ENCODE measurements at regions not wholly inside any gene's neighbourhood (a gene's known extent, or its start where the extent isn't known, plus 50 kb on each side); places are given as distances from the start of the nearest gene placed in this dataset.

DNA sequence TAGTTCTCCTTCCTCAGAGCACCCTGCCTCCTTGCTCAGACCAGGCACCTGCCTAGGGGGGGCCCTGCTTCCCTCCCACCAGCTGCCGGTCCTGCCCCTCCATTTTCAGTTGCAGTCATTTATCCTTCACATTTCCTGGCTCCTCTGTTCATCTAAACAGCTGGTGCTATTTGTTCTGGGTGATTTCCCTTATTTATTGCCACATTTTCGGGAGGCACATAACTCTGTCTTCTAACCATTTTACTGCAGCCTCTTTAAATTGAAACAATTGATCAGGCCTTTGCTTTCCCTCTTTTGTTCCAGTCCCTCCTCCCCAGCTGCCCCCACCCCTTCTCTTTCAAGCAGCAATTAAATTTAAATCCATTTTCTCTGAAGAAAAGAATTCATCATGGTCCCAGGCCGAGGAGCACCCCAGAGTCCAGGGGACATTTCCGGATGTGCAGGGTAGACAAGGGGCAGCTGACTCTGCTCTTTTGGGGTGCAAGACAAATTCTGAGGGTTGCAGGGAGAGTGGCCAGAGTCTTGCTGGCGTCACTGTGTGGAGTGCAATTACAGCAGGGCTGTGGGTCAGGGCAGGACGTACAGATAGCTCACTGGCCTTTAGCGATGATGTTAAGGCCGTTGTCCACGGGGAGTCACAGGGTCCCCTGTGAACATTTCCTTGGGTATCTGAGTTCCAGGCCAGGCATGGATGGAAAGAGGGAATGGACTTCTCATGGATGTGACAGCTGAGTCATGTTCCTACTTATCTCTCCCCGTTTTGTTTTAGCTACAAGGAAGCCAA is 476.4 kb downstream of the TBC1D22A start:
- no peaks in the 10 kb centered on the region for H3K36me3 ChIP-seq (ENCODE audit: low read depth)
- H3K27ac ChIP-seq (ENCODE audit: poor library complexity, severe bottlenecking), result no peak overlapping the region
- H3K27me3 ChIP-seq (ENCODE audit: insufficient read depth, poor library complexity, severe bottlenecking), result peaks cover 7% of the 10 kb centered on the region
- H3K9me3 ChIP-seq (ENCODE audit: severe bottlenecking), result no peaks in the 10 kb centered on the region
- H3K4me1 ChIP-seq (ENCODE audit: insufficient read depth, poor library complexity, severe bottlenecking), result no peaks in the 10 kb centered on the region
- no peak for ATAC-seq (ENCODE audit: low read depth)
- TF ChIP-seq, protein P1, sequence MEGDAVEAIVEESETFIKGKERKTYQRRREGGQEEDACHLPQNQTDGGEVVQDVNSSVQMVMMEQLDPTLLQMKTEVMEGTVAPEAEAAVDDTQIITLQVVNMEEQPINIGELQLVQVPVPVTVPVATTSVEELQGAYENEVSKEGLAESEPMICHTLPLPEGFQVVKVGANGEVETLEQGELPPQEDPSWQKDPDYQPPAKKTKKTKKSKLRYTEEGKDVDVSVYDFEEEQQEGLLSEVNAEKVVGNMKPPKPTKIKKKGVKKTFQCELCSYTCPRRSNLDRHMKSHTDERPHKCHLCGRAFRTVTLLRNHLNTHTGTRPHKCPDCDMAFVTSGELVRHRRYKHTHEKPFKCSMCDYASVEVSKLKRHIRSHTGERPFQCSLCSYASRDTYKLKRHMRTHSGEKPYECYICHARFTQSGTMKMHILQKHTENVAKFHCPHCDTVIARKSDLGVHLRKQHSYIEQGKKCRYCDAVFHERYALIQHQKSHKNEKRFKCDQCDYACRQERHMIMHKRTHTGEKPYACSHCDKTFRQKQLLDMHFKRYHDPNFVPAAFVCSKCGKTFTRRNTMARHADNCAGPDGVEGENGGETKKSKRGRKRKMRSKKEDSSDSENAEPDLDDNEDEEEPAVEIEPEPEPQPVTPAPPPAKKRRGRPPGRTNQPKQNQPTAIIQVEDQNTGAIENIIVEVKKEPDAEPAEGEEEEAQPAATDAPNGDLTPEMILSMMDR (IDR thresholded peaks at IDR 0.05; ENCODE audit: poor library complexity, severe bottlenecking), result no peak
- no peak overlapping the region for H3K4me3 ChIP-seq (ENCODE audit: severe bottlenecking)
- DNase-seq (ENCODE audit: low spot score), result no peak

DNA sequence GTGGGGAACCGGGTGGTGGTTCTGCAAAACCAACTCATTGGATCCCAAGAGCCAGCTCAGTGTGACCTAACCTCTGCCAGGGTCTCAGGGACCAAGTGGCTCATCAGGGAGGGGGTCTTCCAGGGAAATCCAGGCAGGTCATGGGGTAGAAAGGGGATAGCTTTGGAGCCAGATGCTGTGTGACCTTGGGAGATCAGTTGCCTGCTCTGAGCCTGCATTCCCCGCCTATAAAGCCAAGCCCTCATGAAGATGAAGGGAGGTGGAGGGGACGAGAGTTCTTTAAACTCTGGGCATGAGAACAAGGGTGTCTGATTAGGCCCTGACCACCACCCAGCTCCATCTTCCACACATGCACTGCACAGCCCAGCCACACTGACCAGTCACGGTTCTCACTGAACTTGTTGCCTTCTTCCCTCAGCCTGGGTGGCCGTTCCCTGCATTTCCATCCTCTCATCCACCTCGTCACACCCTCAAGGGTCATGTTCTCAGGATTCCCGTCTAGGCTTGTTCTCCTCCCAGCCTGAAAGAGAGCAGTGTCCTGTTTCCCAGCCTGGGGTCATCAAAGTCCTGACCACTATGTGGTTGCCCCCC is 475.5 kb downstream of the TBC1D22A start:
- Histone ChIP-seq H3K4me1 (ENCODE audit: insufficient read depth, poor library complexity, severe bottlenecking) (no peaks in the 10 kb centered on the region), H3K9me3 (ENCODE audit: severe bottlenecking) (no peaks in the 10 kb centered on the region), H3K36me3 (ENCODE audit: low read depth) (no peaks in the 10 kb centered on the region), H3K4me3 (ENCODE audit: severe bottlenecking) (no peak overlapping the region), H3K27me3 (ENCODE audit: insufficient read depth, poor library complexity, severe bottlenecking) (peaks cover 7% of the 10 kb centered on the region), H3K27ac (ENCODE audit: poor library complexity, severe bottlenecking) (no peak overlapping the region)
- DNase-seq (ENCODE audit: low spot score), result no peak
- TF ChIP-seq, protein P1 (IDR thresholded peaks at IDR 0.05; ENCODE audit: poor library complexity, severe bottlenecking), result no peak
- ATAC-seq (ENCODE audit: low read depth), result no peak

DNA sequence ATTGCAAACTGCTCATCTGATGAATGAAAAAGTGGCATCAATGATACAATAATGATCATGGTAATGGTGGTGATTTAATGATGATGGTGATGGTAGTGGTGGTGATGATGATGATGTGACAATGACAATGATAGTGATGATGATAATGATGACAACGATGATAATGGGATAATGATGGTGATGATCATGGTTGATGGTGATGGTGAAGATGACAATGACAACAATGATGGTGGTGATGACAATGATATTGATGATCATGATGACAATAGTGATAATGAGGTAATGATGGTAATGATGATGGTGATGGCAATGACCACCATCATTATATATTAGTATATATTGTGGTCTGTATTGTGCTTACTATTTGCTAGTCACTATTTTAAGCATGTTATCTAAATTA is 474.3 kb downstream of the TBC1D22A start:
- Histone ChIP-seq H3K4me3 (ENCODE audit: severe bottlenecking) (no peak overlapping the region), H3K36me3 (ENCODE audit: low read depth) (no peaks in the 10 kb centered on the region), H3K9me3 (ENCODE audit: severe bottlenecking) (no peaks in the 10 kb centered on the region), H3K4me1 (ENCODE audit: insufficient read depth, poor library complexity, severe bottlenecking) (no peaks in the 10 kb centered on the region), H3K27me3 (ENCODE audit: insufficient read depth, poor library complexity, severe bottlenecking) (peaks cover 5% of the 10 kb centered on the region), H3K27ac (ENCODE audit: poor library complexity, severe bottlenecking) (no peak overlapping the region)
- DNase-seq (ENCODE audit: low spot score), result no peak
- TF ChIP-seq, protein P1 (IDR thresholded peaks at IDR 0.05; ENCODE audit: poor library complexity, severe bottlenecking), result no peak
- ATAC-seq (ENCODE audit: low read depth), result no peak

DNA sequence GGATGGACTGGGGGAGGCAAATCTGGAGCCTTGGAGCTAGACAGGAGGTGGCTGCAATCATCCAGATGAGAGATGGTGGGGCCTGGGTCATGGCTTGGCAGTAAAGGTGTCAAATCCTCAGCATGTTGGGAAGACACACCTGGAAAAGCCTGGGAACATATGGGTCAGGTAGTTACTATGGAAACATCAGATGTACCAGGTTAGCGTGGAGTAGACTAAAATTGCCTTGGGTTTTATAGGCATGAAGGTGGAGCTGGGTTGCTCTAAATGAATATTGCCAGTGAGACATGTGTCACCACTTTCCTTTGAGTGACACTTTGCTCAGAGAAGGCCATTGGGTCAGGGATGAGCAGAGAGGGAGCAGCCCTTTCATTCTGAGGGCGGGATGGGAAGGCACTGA is 473.7 kb downstream of the TBC1D22A start:
- ATAC-seq (ENCODE audit: low read depth) (no peak), DNase-seq (ENCODE audit: low spot score) (no peak)
- TF ChIP-seq, protein P1 (IDR thresholded peaks at IDR 0.05; ENCODE audit: poor library complexity, severe bottlenecking), result no peak
- Histone ChIP-seq H3K36me3 (ENCODE audit: low read depth) (no peaks in the 10 kb centered on the region), H3K4me1 (ENCODE audit: insufficient read depth, poor library complexity, severe bottlenecking) (no peaks in the 10 kb centered on the region), H3K27ac (ENCODE audit: poor library complexity, severe bottlenecking) (no peak overlapping the region), H3K27me3 (ENCODE audit: insufficient read depth, poor library complexity, severe bottlenecking) (peaks cover 3% of the 10 kb centered on the region), H3K4me3 (ENCODE audit: severe bottlenecking) (no peak overlapping the region), H3K9me3 (ENCODE audit: severe bottlenecking) (no peaks in the 10 kb centered on the region)
